ENCODE measurements at regions not wholly inside any gene's neighbourhood (a gene's known extent, or its start where the extent isn't known, plus 50 kb on each side); places are given as distances from the start of the nearest gene placed in this dataset.
A peak's percentile ranks its signal among the peaks of the same experiment; 100 is the strongest.

GRCh38 chr10:78695846-78696245 lies 372.9 kb upstream of the ZMIZ1 start:
- no peak for DNase-seq (ENCODE audit: low read depth)

- no peak for DNase-seq (ENCODE audit: low read depth)
These were observed 371.9 kb upstream of the ZMIZ1 start for GRCh38 chr10:78696791-78697395.

- no peak for DNase-seq (ENCODE audit: low read depth)
These were observed 368.8 kb upstream of the ZMIZ1 start for GRCh38 chr10:78699971-78700370.

GRCh38 chr10:78700413-78700812 lies 368.4 kb upstream of the ZMIZ1 start:
- peak; percentile 82 for DNase-seq (ENCODE audit: low read depth)

- no peak for DNase-seq (ENCODE audit: low read depth)
These were observed 367.8 kb upstream of the ZMIZ1 start for GRCh38 chr10:78700816-78701520.

- no peak for DNase-seq (ENCODE audit: low read depth)
These were observed 366.6 kb upstream of the ZMIZ1 start for GRCh38 chr10:78702186-78702585.

GRCh38 chr10:78702876-78703275 lies 365.9 kb upstream of the ZMIZ1 start:
- DNase-seq (ENCODE audit: low read depth): no peak

GRCh38 chr10:78703593-78703992 lies 365.2 kb upstream of the ZMIZ1 start:
- no peak for DNase-seq (ENCODE audit: low read depth)

GRCh38 chr10:78706256-78706655 lies 362.5 kb upstream of the ZMIZ1 start:
- peak; percentile 58 for DNase-seq (ENCODE audit: low read depth)

- DNase-seq (ENCODE audit: low read depth): no peak
These were observed 361.8 kb upstream of the ZMIZ1 start for GRCh38 chr10:78706726-78707540.

GRCh38 chr10:78707745-78708144 lies 361.0 kb upstream of the ZMIZ1 start:
- DNase-seq (ENCODE audit: low read depth): no peak

- DNase-seq (ENCODE audit: low read depth): no peak
These were observed 356.6 kb upstream of the ZMIZ1 start for GRCh38 chr10:78712147-78712546.

- DNase-seq (ENCODE audit: low read depth): no peak
These were observed 355.1 kb upstream of the ZMIZ1 start for GRCh38 chr10:78713659-78714058.

- no peak for DNase-seq (ENCODE audit: low read depth)
These were observed 354.5 kb upstream of the ZMIZ1 start for GRCh38 chr10:78714225-78714624.

GRCh38 chr10:78715435-78715834 lies 353.3 kb upstream of the ZMIZ1 start:
- DNase-seq (ENCODE audit: low read depth): no peak

- DNase-seq (ENCODE audit: low read depth): no peak
These were observed 352.6 kb upstream of the ZMIZ1 start for GRCh38 chr10:78716043-78716660.

- DNase-seq (ENCODE audit: low read depth): no peak
These were observed 351.6 kb upstream of the ZMIZ1 start for GRCh38 chr10:78717200-78717599.

- DNase-seq (ENCODE audit: low read depth): no peak
These were observed 350.7 kb upstream of the ZMIZ1 start for GRCh38 chr10:78718032-78718572.

GRCh38 chr10:78719276-78719675 lies 349.5 kb upstream of the ZMIZ1 start:
- no peak for DNase-seq (ENCODE audit: low read depth)

- DNase-seq (ENCODE audit: low read depth): no peak
These were observed 348.7 kb upstream of the ZMIZ1 start for GRCh38 chr10:78720091-78720490.

GRCh38 chr10:78721231-78721630 lies 347.5 kb upstream of the ZMIZ1 start:
- no peak for DNase-seq (ENCODE audit: low read depth)

- no peak for DNase-seq (ENCODE audit: low read depth)
These were observed 343.9 kb upstream of the ZMIZ1 start for GRCh38 chr10:78724846-78725245.
